ENCODE measurements at regions not wholly inside any gene's neighbourhood (a gene's known extent, or its start where the extent isn't known, plus 50 kb on each side); places are given as distances from the start of the nearest gene placed in this dataset.

GRCh38 chr5:68519143-68519542 is 303.6 kb downstream of the PIK3R1 start:
- Histone ChIP-seq H3K9me3 (ENCODE audit: low read length) (no peaks in the 10 kb centered on the region), H3K79me2 (ENCODE audit: insufficient read depth, low read length) (no peaks in the 10 kb centered on the region), H3K4me1 (ENCODE audit: insufficient read depth, low read length, severe bottlenecking) (no peaks in the 10 kb centered on the region), H2AFZ (ENCODE audit: low read length) (no peak overlapping the region), H3K27ac (ENCODE audit: low read depth, low read length, poor library complexity, severe bottlenecking) (no peak overlapping the region), H3K4me2 (ENCODE audit: low read length) (no peak overlapping the region), H4K20me1 (ENCODE audit: insufficient read depth, low read length) (no peaks in the 10 kb centered on the region), H3K4me3 (ENCODE audit: low read depth, low read length, poor library complexity, severe bottlenecking) (no peak overlapping the region), H3K9me2 (ENCODE audit: low read depth, low read length) (no peaks in the 10 kb centered on the region), H3K9ac (ENCODE audit: low read length) (no peak overlapping the region), H3K36me3 (ENCODE audit: insufficient read depth, low read length) (no peaks in the 10 kb centered on the region), H3F3A (ENCODE audit: insufficient read depth, low read length) (no peaks in the 10 kb centered on the region), H3K27me3 (ENCODE audit: insufficient read depth, low read length) (no peaks in the 10 kb centered on the region)
- TF ChIP-seq EZH2 (IDR thresholded peaks at IDR 0.05; ENCODE audit: borderline replicate concordance, low read length) (no peak), CTCF (IDR thresholded peaks at IDR 0.05; ENCODE audit: low read length) (no peak)

- Histone ChIP-seq H3K79me2 (ENCODE audit: insufficient read depth, low read length) (no peaks in the 10 kb centered on the region), H3K4me3 (ENCODE audit: low read depth, low read length, poor library complexity, severe bottlenecking) (no peak overlapping the region), H3K27me3 (ENCODE audit: insufficient read depth, low read length) (no peaks in the 10 kb centered on the region), H3K9me3 (ENCODE audit: low read length) (no peaks in the 10 kb centered on the region), H3K9me2 (ENCODE audit: low read depth, low read length) (no peaks in the 10 kb centered on the region), H3K27ac (ENCODE audit: low read depth, low read length, poor library complexity, severe bottlenecking) (no peak overlapping the region), H2AFZ (ENCODE audit: low read length) (no peak overlapping the region), H3K4me2 (ENCODE audit: low read length) (no peak overlapping the region), H3F3A (ENCODE audit: insufficient read depth, low read length) (no peaks in the 10 kb centered on the region), H3K9ac (ENCODE audit: low read length) (no peak overlapping the region), H3K4me1 (ENCODE audit: insufficient read depth, low read length, severe bottlenecking) (no peaks in the 10 kb centered on the region), H3K36me3 (ENCODE audit: insufficient read depth, low read length) (no peaks in the 10 kb centered on the region), H4K20me1 (ENCODE audit: insufficient read depth, low read length) (no peaks in the 10 kb centered on the region)
- TF ChIP-seq CTCF (IDR thresholded peaks at IDR 0.05; ENCODE audit: low read length), result no peak
- no peak for TF ChIP-seq EZH2 (IDR thresholded peaks at IDR 0.05; ENCODE audit: borderline replicate concordance, low read length)
These were observed 306.2 kb downstream of the PIK3R1 start for GRCh38 chr5:68521776-68522175.

GRCh38 chr5:68522863-68523262 is 307.3 kb downstream of the PIK3R1 start:
- no peak overlapping the region for H2AFZ ChIP-seq (ENCODE audit: low read length)
- H3K9me2 ChIP-seq (ENCODE audit: low read depth, low read length), result no peaks in the 10 kb centered on the region
- H3K9ac ChIP-seq (ENCODE audit: low read length), result no peak overlapping the region
- no peak overlapping the region for H3K4me2 ChIP-seq (ENCODE audit: low read length)
- H3K27ac ChIP-seq (ENCODE audit: low read depth, low read length, poor library complexity, severe bottlenecking), result no peak overlapping the region
- H3K4me1 ChIP-seq (ENCODE audit: insufficient read depth, low read length, severe bottlenecking), result no peaks in the 10 kb centered on the region
- H3K27me3 ChIP-seq (ENCODE audit: insufficient read depth, low read length), result no peaks in the 10 kb centered on the region
- TF ChIP-seq EZH2 (IDR thresholded peaks at IDR 0.05; ENCODE audit: borderline replicate concordance, low read length) (no peak), CTCF (IDR thresholded peaks at IDR 0.05; ENCODE audit: low read length) (no peak)
- H3F3A ChIP-seq (ENCODE audit: insufficient read depth, low read length), result no peaks in the 10 kb centered on the region
- H3K9me3 ChIP-seq (ENCODE audit: low read length), result no peaks in the 10 kb centered on the region
- no peak overlapping the region for H3K4me3 ChIP-seq (ENCODE audit: low read depth, low read length, poor library complexity, severe bottlenecking)
- H4K20me1 ChIP-seq (ENCODE audit: insufficient read depth, low read length), result no peaks in the 10 kb centered on the region
- H3K36me3 ChIP-seq (ENCODE audit: insufficient read depth, low read length), result no peaks in the 10 kb centered on the region
- no peaks in the 10 kb centered on the region for H3K79me2 ChIP-seq (ENCODE audit: insufficient read depth, low read length)
